ENCODE measurements at regions not wholly inside any gene's neighbourhood (a gene's known extent, or its start where the extent isn't known, plus 50 kb on each side); places are given as distances from the start of the nearest gene placed in this dataset.

GRCh38 chr19:46946611-46947238 is 72.9 kb upstream of the NPAS1 start:
- TF ChIP-seq CTCF (IDR thresholded peaks at IDR 0.05) (no peak), REST (IDR thresholded peaks at IDR 0.05; ENCODE audit: insufficient read depth in 1 of 2, low read depth in 2 of 2, low read length in 1 of 2) (no peak)
